Natural killer cell treated with Interleukin-12 subunit alpha and Interleukin-12 subunit beta and Interleukin-15 and Interleukin-18, amount 100 ng/mL, for 72 hours (primary cell): ENCODE measurements at regions not wholly inside any gene's neighbourhood (a gene's known extent, or its start where the extent isn't known, plus 50 kb on each side); places are given as distances from the start of the nearest gene placed in this dataset.
"Not testable (repeated sequence)": the region's sequence is repeated elsewhere in the genome, so short reads cannot be mapped to it uniquely, and the experiment has no call there.

Experiments
- ATAC-seq, 2 donors: fragments of 150-1000 bp; cut with Tn5 transposase in 1 of 2; sonication (Bioruptor Pico), chemical (Tn5 transposase) in 1 of 2; 2 replicates each; pipeline ENCODE4 v1.10.0; 2021
- DNase-seq: peaks from one replicate; pipeline ENCODE4 v3.0.0; 2022; ENCODE audit warnings: low spot score
- H3K27ac Mint-ChIP-seq, 2 donors: 1 replicate in 1 of 2; 2 replicates in 1 of 2; pipeline ENCODE4 v1.8.0; 2022; ENCODE audit warnings: mixed read lengths in 2 of 2, mild to moderate bottlenecking in 1 of 2, moderate library complexity in 1 of 2
- H3K27me3 Mint-ChIP-seq, 2 donors: 1 replicate in 1 of 2; 2 replicates in 1 of 2; pipeline ENCODE4 v1.8.0; 2022; ENCODE audit warnings: mixed read lengths in 2 of 2
- H3K36me3 Mint-ChIP-seq: one replicate; pipeline ENCODE4 v1.8.0; 2022; ENCODE audit warnings: mixed read lengths
- H3K4me1 Mint-ChIP-seq, 2 donors: 1 replicate in 1 of 2; 2 replicates in 1 of 2; pipeline ENCODE4 v1.8.0; 2022; ENCODE audit warnings: low read depth in 2 of 2, mixed read lengths in 2 of 2, mild to moderate bottlenecking in 1 of 2
- H3K4me3 Mint-ChIP-seq: one replicate; pipeline ENCODE4 v1.8.0; 2022; ENCODE audit warnings: mixed read lengths
- H3K9me3 Mint-ChIP-seq: 2 replicates; pipeline ENCODE4 v1.8.0; 2022; ENCODE audit warnings: mixed read lengths

GRCh38 chr12:23282701-23283100 lies 657.7 kb downstream of the ETNK1 start:
- H3K4me3 Mint-ChIP-seq: no peak overlapping the region
- no peak for ATAC-seq
- no peaks in the 10 kb centered on the region for H3K27me3 Mint-ChIP-seq
- H3K4me1 Mint-ChIP-seq: no peaks in the 10 kb centered on the region
- H3K27ac Mint-ChIP-seq: no peak overlapping the region
- no peaks in the 10 kb centered on the region for H3K36me3 Mint-ChIP-seq
- no peak for DNase-seq
- H3K9me3 Mint-ChIP-seq: peaks cover 20% of the 10 kb centered on the region

GRCh38 chr12:23285764-23286530 lies 661.0 kb downstream of the ETNK1 start:
- H3K27ac Mint-ChIP-seq, ATAC-seq, H3K4me3 Mint-ChIP-seq, DNase-seq, H3K27me3 Mint-ChIP-seq, H3K4me1 Mint-ChIP-seq, H3K36me3 Mint-ChIP-seq: not testable (repeated sequence)
- H3K9me3 Mint-ChIP-seq: peaks cover 14% of the 10 kb centered on the region

GRCh38 chr12:23290627-23291330 lies 658.7 kb downstream of the SOX5 start:
- Mint-ChIP-seq H3K4me3 (no peak overlapping the region), H3K9me3 (peaks cover 7% of the 10 kb centered on the region), H3K27ac (no peak overlapping the region), H3K4me1 (no peaks in the 10 kb centered on the region), H3K27me3 (no peaks in the 10 kb centered on the region), H3K36me3 (no peaks in the 10 kb centered on the region)
- ATAC-seq: no peak
- DNase-seq: no peak

GRCh38 chr12:23303220-23303619 lies 646.2 kb downstream of the SOX5 start:
- Mint-ChIP-seq H3K27me3 (no peaks in the 10 kb centered on the region), H3K9me3 (peaks cover 14% of the 10 kb centered on the region), H3K27ac (no peak overlapping the region), H3K4me3 (no peak overlapping the region), H3K36me3 (peaks cover 4% of the 10 kb centered on the region), H3K4me1 (no peaks in the 10 kb centered on the region)
- ATAC-seq (no peak), DNase-seq (no peak)

GRCh38 chr12:23303821-23304220 lies 645.6 kb downstream of the SOX5 start:
- ATAC-seq (no peak), DNase-seq (no peak)
- Mint-ChIP-seq H3K4me3 (no peak overlapping the region), H3K36me3 (peaks cover 4% of the 10 kb centered on the region), H3K4me1 (no peaks in the 10 kb centered on the region), H3K27ac (no peak overlapping the region), H3K27me3 (no peaks in the 10 kb centered on the region), H3K9me3 (peaks cover 16% of the 10 kb centered on the region)

GRCh38 chr12:23333938-23334337 lies 615.5 kb downstream of the SOX5 start:
- Mint-ChIP-seq H3K27me3 (no peaks in the 10 kb centered on the region), H3K4me3 (no peak overlapping the region), H3K36me3 (no peaks in the 10 kb centered on the region), H3K9me3 (peaks cover 11% of the 10 kb centered on the region), H3K4me1 (no peaks in the 10 kb centered on the region), H3K27ac (no peak overlapping the region)
- DNase-seq (no peak), ATAC-seq (no peak)

GRCh38 chr12:23335593-23335992 lies 613.9 kb downstream of the SOX5 start:
- Mint-ChIP-seq H3K27ac (no peak overlapping the region), H3K36me3 (no peaks in the 10 kb centered on the region), H3K4me1 (no peaks in the 10 kb centered on the region), H3K4me3 (no peak overlapping the region), H3K27me3 (no peaks in the 10 kb centered on the region), H3K9me3 (peaks cover 21% of the 10 kb centered on the region)
- no peak for ATAC-seq
- DNase-seq: no peak

- ATAC-seq (no peak), DNase-seq (no peak)
- peaks cover 19% of the 10 kb centered on the region for H3K9me3 Mint-ChIP-seq
- H3K4me3 Mint-ChIP-seq: no peak overlapping the region
- no peak overlapping the region for H3K27ac Mint-ChIP-seq
- no peaks in the 10 kb centered on the region for H3K4me1 Mint-ChIP-seq
- no peaks in the 10 kb centered on the region for H3K36me3 Mint-ChIP-seq
- H3K27me3 Mint-ChIP-seq: no peaks in the 10 kb centered on the region
Observed at GRCh38 chr12:23337213-23337612, 612.3 kb downstream of the SOX5 start.

- H3K27ac Mint-ChIP-seq: no peak overlapping the region
- no peaks in the 10 kb centered on the region for H3K36me3 Mint-ChIP-seq
- peaks cover 15% of the 10 kb centered on the region for H3K9me3 Mint-ChIP-seq
- H3K4me3 Mint-ChIP-seq: no peak overlapping the region
- no peaks in the 10 kb centered on the region for H3K27me3 Mint-ChIP-seq
- no peak for DNase-seq
- no peaks in the 10 kb centered on the region for H3K4me1 Mint-ChIP-seq
- no peak for ATAC-seq
Observed at GRCh38 chr12:23340351-23340750, 609.1 kb downstream of the SOX5 start.

- Mint-ChIP-seq H3K4me1 (no peaks in the 10 kb centered on the region), H3K9me3 (peaks cover 19% of the 10 kb centered on the region)
Observed at GRCh38 chr12:23342407-23342806, 607.1 kb downstream of the SOX5 start.

GRCh38 chr12:23349564-23349963 lies 599.9 kb downstream of the SOX5 start:
- Mint-ChIP-seq H3K27ac (no peak overlapping the region), H3K36me3 (peaks cover 5% of the 10 kb centered on the region), H3K27me3 (no peaks in the 10 kb centered on the region), H3K4me3 (no peak overlapping the region), H3K9me3 (peaks cover 15% of the 10 kb centered on the region), H3K4me1 (no peaks in the 10 kb centered on the region)
- ATAC-seq (no peak), DNase-seq (no peak)

More at GRCh38 chr12:23342407-23342806, 607.1 kb downstream of the SOX5 start:
- no peak overlapping the region for H3K4me3 Mint-ChIP-seq
- H3K36me3 Mint-ChIP-seq: no peaks in the 10 kb centered on the region
- no peak for ATAC-seq
- no peak for DNase-seq
- no peaks in the 10 kb centered on the region for H3K27me3 Mint-ChIP-seq
- no peak overlapping the region for H3K27ac Mint-ChIP-seq

GRCh38 chr12:23350808-23351207 lies 598.7 kb downstream of the SOX5 start:
- no peaks in the 10 kb centered on the region for H3K27me3 Mint-ChIP-seq
- DNase-seq: no peak
- H3K9me3 Mint-ChIP-seq: peaks cover 15% of the 10 kb centered on the region
- no peak overlapping the region for H3K27ac Mint-ChIP-seq
- H3K4me3 Mint-ChIP-seq: no peak overlapping the region
- ATAC-seq: no peak
- peaks cover 5% of the 10 kb centered on the region for H3K36me3 Mint-ChIP-seq
- no peaks in the 10 kb centered on the region for H3K4me1 Mint-ChIP-seq

GRCh38 chr12:23352670-23353069 lies 596.8 kb downstream of the SOX5 start:
- Mint-ChIP-seq H3K27ac (no peak overlapping the region), H3K4me1 (no peaks in the 10 kb centered on the region), H3K9me3 (peaks cover 11% of the 10 kb centered on the region), H3K4me3 (no peak overlapping the region), H3K27me3 (no peaks in the 10 kb centered on the region), H3K36me3 (peaks cover 5% of the 10 kb centered on the region)
- ATAC-seq (no peak), DNase-seq (no peak)

GRCh38 chr12:23354800-23355199 lies 594.7 kb downstream of the SOX5 start:
- Mint-ChIP-seq H3K9me3 (peaks cover 11% of the 10 kb centered on the region), H3K27ac (no peak overlapping the region), H3K36me3 (peaks cover 5% of the 10 kb centered on the region), H3K4me1 (no peaks in the 10 kb centered on the region), H3K27me3 (no peaks in the 10 kb centered on the region), H3K4me3 (no peak overlapping the region)
- ATAC-seq (no peak), DNase-seq (no peak)
